PC-3 (cell line): ENCODE measurements at regions not wholly inside any gene's neighbourhood (a gene's known extent, or its start where the extent isn't known, plus 50 kb on each side); places are given as distances from the start of the nearest gene placed in this dataset.

Source experiments
- ATAC-seq: fragments of 200-7000 bp; cut with Tn5 transposase; 2 replicates; pipeline ENCODE4 v1.9.1; 2020; ENCODE audit warnings: mild to moderate bottlenecking, moderate library complexity
- BruUV-seq: library from RNA; stranded (reverse); fragments of 400-500 nt; replicated peaks from 2 replicates; lab custom pipeline; 2021; lab: Mats Ljungman, UMichigan
- CTCF ChIA-PET: fragments of 300-600 bp; sonication (Branson Sonifier 250); formaldehyde crosslinking; loops from one replicate; lab custom pipeline; 2022; ENCODE audit warnings: antibody characterized with exemption; lab: Charles Lee
- POLR2A ChIA-PET: fragments of 300-600 bp; sonication (Branson Sonifier 250); formaldehyde crosslinking; loops from one replicate; lab custom pipeline; 2022; ENCODE audit warnings: antibody characterized with exemption; ENCODE audit not compliant: unreplicated experiment; lab: Charles Lee
- DNase-seq: peaks from one replicate; pipeline ENCODE4 v3.0.0-alpha.2; 2015
- H2AFZ ChIP-seq: fragments of 300-600 bp; sonication (generic); 2 replicates; pipeline ENCODE4 v1.6.0; 2016; ENCODE audit warnings: antibody characterized with exemption, low read length
- H3F3A ChIP-seq: fragments of 300-600 bp; sonication (generic); one replicate; pipeline ENCODE4 v1.6.0; 2017; ENCODE audit warnings: antibody characterized with exemption, low read length, control low read depth, mild to moderate bottlenecking; ENCODE audit not compliant: unreplicated experiment
- H3K27ac ChIP-seq: fragments of 300-600 bp; sonication (generic); 2 replicates; pipeline ENCODE4 v1.5.1; 2016; ENCODE audit warnings: mild to moderate bottlenecking, low read length
- H3K27me3 ChIP-seq: fragments of 300-600 bp; sonication (generic); 2 replicates; pipeline ENCODE4 v1.6.1; 2016; ENCODE audit warnings: low read length, mixed read lengths
- H3K36me3 ChIP-seq: fragments of 300-600 bp; sonication (generic); 2 replicates; pipeline ENCODE4 v1.6.1; 2016; ENCODE audit warnings: low read depth, mixed run types, low read length, mixed read lengths
- H3K4me1 ChIP-seq: fragments of 300-600 bp; sonication (generic); 2 replicates; pipeline ENCODE4 v1.5.1; 2016; ENCODE audit warnings: low read length; ENCODE audit not compliant: insufficient read depth
- H3K4me2 ChIP-seq: fragments of 300-600 bp; sonication (generic); 2 replicates; pipeline ENCODE4 v1.6.0; 2016; ENCODE audit warnings: low read length
- H3K4me3 ChIP-seq: fragments of 300-600 bp; sonication (generic); 2 replicates; pipeline ENCODE4 v1.5.1; 2016; ENCODE audit warnings: mild to moderate bottlenecking, low read length, mixed read lengths
- H3K79me2 ChIP-seq: fragments of 300-600 bp; sonication (generic); 2 replicates; pipeline ENCODE4 v1.6.1; 2017; ENCODE audit warnings: low read length, mixed read lengths
- H3K9ac ChIP-seq: fragments of 300-600 bp; sonication (generic); 2 replicates; pipeline ENCODE4 v1.6.0; 2016; ENCODE audit warnings: mild to moderate bottlenecking, low read length
- H3K9me2 ChIP-seq: fragments of 300-600 bp; sonication (generic); replicated peaks from 2 replicates; pipeline ENCODE4 v1.6.1; 2016; ENCODE audit warnings: mixed run types, low read length, mixed read lengths
- H3K9me3 ChIP-seq: fragments of 300-600 bp; sonication (generic); 2 replicates; pipeline ENCODE4 v1.6.1; 2016; ENCODE audit warnings: low read length, mixed read lengths
- H4K20me1 ChIP-seq: fragments of 300-600 bp; sonication (generic); 2 replicates; pipeline ENCODE4 v1.6.1; 2016; ENCODE audit warnings: low read length, mixed read lengths
- EZH2 ChIP-seq: fragments of 300-600 bp; sonication (generic); IDR thresholded peaks from one replicate; pipeline ENCODE4 v1.6.1; 2017; ENCODE audit warnings: antibody characterized with exemption, mild to moderate bottlenecking, low read length; ENCODE audit not compliant: unreplicated experiment
- EZH2phosphoT487 ChIP-seq: fragments of 300-600 bp; sonication (generic); IDR thresholded peaks from 2 replicates; pipeline ENCODE4 v1.6.1; 2018; ENCODE audit warnings: mild to moderate bottlenecking, antibody characterized with exemption, low read length, borderline replicate concordance
- intact Hi-C: fragments of 100-400 bp; cut with micrococcal nuclease; formaldehyde crosslinking; loops from 2 replicates; pipeline ENCODE4 v1.9.0; 2023
- TF ChIP-seq, protein P1 (sequence below): fragments of 300-600 bp; sonication (generic); conservative IDR thresholded peaks from 2 replicates; pipeline ENCODE4 v1.5.1; 2017; ENCODE audit warnings: antibody characterized with exemption, low read depth, mild to moderate bottlenecking, low read length

DNA sequence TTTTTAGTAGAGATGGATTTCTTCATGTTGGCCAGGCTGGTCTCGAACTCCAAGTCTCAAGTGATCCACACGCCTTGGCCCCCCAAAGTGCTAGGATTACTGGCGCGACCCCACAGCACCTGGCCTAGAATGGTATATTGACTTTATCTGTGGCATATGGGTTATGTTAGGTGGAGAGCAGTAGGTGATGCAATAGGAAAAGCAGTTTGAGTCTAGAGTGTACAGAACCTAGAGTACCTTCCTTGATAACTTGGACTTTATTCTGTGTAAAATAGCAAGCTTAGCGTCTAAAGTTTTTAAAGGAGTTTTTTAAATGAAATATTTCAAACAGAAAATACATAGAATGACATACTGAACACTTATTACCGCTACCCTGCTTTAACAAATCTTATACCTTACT is 139.5 kb upstream of the XIST start:
- POLR2A ChIA-PET: no interaction called here
- intact Hi-C loops: no loop called here

DNA sequence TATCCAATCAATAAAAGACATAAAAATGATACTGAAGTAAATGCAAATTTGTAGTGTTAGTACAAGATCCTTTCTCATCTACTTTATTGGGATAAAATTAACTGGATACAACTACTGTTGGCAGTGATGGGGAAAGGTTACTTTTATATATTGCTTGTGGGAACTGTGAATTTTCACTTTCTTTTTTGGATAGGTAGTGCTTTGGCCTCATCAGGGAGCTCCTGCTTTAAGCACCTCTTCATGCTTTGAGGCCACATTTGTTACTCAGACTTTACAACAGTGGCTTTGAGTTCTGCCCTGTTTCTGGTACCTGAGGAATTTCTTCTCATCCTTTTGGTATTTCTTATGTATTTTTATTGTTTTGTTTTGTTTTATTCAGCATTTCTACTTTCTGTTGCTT is 134.7 kb upstream of the XIST start:
- Histone ChIP-seq H3K9me2 (no peaks in the 10 kb centered on the region), H3K4me3 (no peak overlapping the region), H3K36me3 (no peaks in the 10 kb centered on the region), H3F3A (no peaks in the 10 kb centered on the region), H2AFZ (no peak overlapping the region), H3K9me3 (no peaks in the 10 kb centered on the region), H3K4me1 (no peaks in the 10 kb centered on the region), H3K79me2 (0 out of 2 replicates have a peak, but pooled peaks cover 4% of the 10 kb centered on the region), H3K9ac (no peak overlapping the region), H3K27me3 (no peaks in the 10 kb centered on the region), H3K27ac (no peak overlapping the region), H4K20me1 (no peaks in the 10 kb centered on the region), H3K4me2 (no peak overlapping the region)
- intact Hi-C loops: no loop called here
- POLR2A ChIA-PET: no interaction called here
- CTCF ChIA-PET: no interaction called here
- ATAC-seq (no peak), DNase-seq (no peak)
- TF ChIP-seq EZH2phosphoT487 (no peak), EZH2 (no peak)
- TF ChIP-seq, protein P1, sequence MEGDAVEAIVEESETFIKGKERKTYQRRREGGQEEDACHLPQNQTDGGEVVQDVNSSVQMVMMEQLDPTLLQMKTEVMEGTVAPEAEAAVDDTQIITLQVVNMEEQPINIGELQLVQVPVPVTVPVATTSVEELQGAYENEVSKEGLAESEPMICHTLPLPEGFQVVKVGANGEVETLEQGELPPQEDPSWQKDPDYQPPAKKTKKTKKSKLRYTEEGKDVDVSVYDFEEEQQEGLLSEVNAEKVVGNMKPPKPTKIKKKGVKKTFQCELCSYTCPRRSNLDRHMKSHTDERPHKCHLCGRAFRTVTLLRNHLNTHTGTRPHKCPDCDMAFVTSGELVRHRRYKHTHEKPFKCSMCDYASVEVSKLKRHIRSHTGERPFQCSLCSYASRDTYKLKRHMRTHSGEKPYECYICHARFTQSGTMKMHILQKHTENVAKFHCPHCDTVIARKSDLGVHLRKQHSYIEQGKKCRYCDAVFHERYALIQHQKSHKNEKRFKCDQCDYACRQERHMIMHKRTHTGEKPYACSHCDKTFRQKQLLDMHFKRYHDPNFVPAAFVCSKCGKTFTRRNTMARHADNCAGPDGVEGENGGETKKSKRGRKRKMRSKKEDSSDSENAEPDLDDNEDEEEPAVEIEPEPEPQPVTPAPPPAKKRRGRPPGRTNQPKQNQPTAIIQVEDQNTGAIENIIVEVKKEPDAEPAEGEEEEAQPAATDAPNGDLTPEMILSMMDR: no peak
- no TSS peak for BruUV-seq

More for the DNA sequence above, 139.5 kb upstream of the XIST start:
- Histone ChIP-seq H3K27me3 (no peaks in the 10 kb centered on the region), H3K4me2 (no peak overlapping the region), H3K79me2 (no peaks in the 10 kb centered on the region), H3K9me3 (no peaks in the 10 kb centered on the region), H3K4me3 (no peak overlapping the region), H3K4me1 (no peaks in the 10 kb centered on the region), H3F3A (no peaks in the 10 kb centered on the region), H3K36me3 (peaks cover 4% of the 10 kb centered on the region), H3K27ac (no peak overlapping the region), H2AFZ (no peak overlapping the region), H3K9ac (no peak overlapping the region), H3K9me2 (no peaks in the 10 kb centered on the region), H4K20me1 (no peaks in the 10 kb centered on the region)
- DNase-seq (no peak), ATAC-seq (no peak)
- CTCF ChIA-PET: no interaction called here
- no TSS peak for BruUV-seq
- TF ChIP-seq EZH2: no peak
- TF ChIP-seq EZH2phosphoT487: no peak
- TF ChIP-seq, protein P1: no peak

DNA sequence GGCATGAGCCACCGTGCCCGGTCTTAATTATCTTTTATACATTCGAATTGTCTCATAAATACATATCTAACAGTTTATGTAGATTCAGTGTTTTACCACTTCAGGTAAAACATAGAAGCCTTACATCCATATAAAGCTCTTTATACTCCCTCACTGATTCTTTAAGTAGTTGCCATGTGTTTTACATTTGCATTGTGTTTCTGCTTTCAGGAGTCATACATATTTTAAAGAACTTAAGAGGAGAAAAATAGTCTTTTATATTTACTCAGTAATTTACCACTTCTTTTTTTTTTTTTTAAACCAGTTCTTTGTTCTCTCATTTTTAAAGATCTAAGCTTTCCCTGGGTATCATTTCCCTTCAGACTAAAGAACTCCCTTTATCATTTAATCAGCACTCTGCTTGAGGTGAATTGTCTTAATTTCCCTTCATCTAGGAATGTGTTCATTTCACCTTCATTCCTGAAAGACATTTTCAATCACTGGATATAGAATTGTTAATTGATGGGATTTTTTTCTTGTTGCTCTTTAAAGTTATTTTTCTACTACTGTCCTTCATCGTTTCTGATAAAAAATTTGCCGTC is 127.1 kb upstream of the XIST start:
- TF ChIP-seq EZH2: no peak
- no peak for TF ChIP-seq EZH2phosphoT487
- TF ChIP-seq, protein P1: no peak
- Histone ChIP-seq H3K4me3 (no peak overlapping the region), H3K27me3 (no peaks in the 10 kb centered on the region), H3K79me2 (peaks cover 44% of the 10 kb centered on the region), H2AFZ (no peak overlapping the region), H3K4me1 (no peaks in the 10 kb centered on the region), H3K27ac (no peak overlapping the region), H3K9me2 (no peaks in the 10 kb centered on the region), H3K4me2 (no peak overlapping the region), H3K36me3 (no peaks in the 10 kb centered on the region), H3K9ac (no peak overlapping the region), H4K20me1 (no peaks in the 10 kb centered on the region), H3F3A (no peaks in the 10 kb centered on the region), H3K9me3 (no peaks in the 10 kb centered on the region)
- no TSS peak for BruUV-seq
- ATAC-seq (no peak), DNase-seq (no peak)
- intact Hi-C loops: no loop called here
- ChIA-PET POLR2A (interaction anchor here (0.6 kb wide), 1 partner anchor 193 kb away, joined by 8 read pairs; no protein-coding TSS in a partner anchor), CTCF (interaction anchor here (0.6 kb wide), 2 partner anchors 50 to 364 kb away, joined by 6 read pairs; no protein-coding TSS in a partner anchor)
